RWPE1 (cell line): ENCODE measurements at regions not wholly inside any gene's neighbourhood (a gene's known extent, or its start where the extent isn't known, plus 50 kb on each side); places are given as distances from the start of the nearest gene placed in this dataset.

Experiments
- CTCF ChIA-PET: fragments of 350-600 bp; sonication (Branson Sonifier 250); formaldehyde crosslinking; extraction: SDS; loops from one replicate; lab custom pipeline; 2021; lab: Yijun Ruan, JAX
- POLR2A ChIA-PET: fragments of 400-600 bp; formaldehyde crosslinking; extraction: SDS; loops from one replicate; lab custom pipeline; 2020; ENCODE audit warnings: antibody characterized with exemption; ENCODE audit not compliant: low non-redundant PET; lab: Yijun Ruan, JAX
- DNase-seq: peaks from one replicate; pipeline ENCODE4 v3.0.0; 2012; ENCODE audit warnings: low spot score
- H3K27ac ChIP-seq: fragments of 450-650 bp; 2 replicates; pipeline ENCODE4 v1.5.1; 2017
- CTCF ChIP-seq: fragments of 450-650 bp; conservative IDR thresholded peaks from 2 replicates; pipeline ENCODE4 v1.5.1; 2017; ENCODE audit warnings: low read depth, mild to moderate bottlenecking

- TF ChIP-seq CTCF: no peak
- ChIA-PET CTCF (no interaction called here), POLR2A (no interaction called here)
- no peak overlapping the region for H3K27ac ChIP-seq
- no peak for DNase-seq
These were observed 483.2 kb downstream of the SMARCA1 start for GRCh38 chrX:129040124-129040523.

GRCh38 chrX:129039176-129039575 lies 484.1 kb downstream of the SMARCA1 start:
- ChIA-PET CTCF (no interaction called here), POLR2A (no interaction called here)
- DNase-seq: no peak
- TF ChIP-seq CTCF: no peak
- no peak overlapping the region for H3K27ac ChIP-seq

GRCh38 chrX:129037389-129037788 lies 485.9 kb downstream of the SMARCA1 start:
- DNase-seq: no peak
- CTCF ChIA-PET: no interaction called here
- TF ChIP-seq CTCF: no peak
- POLR2A ChIA-PET: no interaction called here
- H3K27ac ChIP-seq: no peak overlapping the region

GRCh38 chrX:129035180-129035579 lies 488.1 kb downstream of the SMARCA1 start:
- no peak overlapping the region for H3K27ac ChIP-seq
- POLR2A ChIA-PET: no interaction called here
- no peak for TF ChIP-seq CTCF
- CTCF ChIA-PET: no interaction called here
- no peak for DNase-seq

GRCh38 chrX:129034196-129034595 lies 489.1 kb downstream of the SMARCA1 start:
- ChIA-PET POLR2A (no interaction called here), CTCF (no interaction called here)
- DNase-seq: no peak
- H3K27ac ChIP-seq: no peak overlapping the region
- no peak for TF ChIP-seq CTCF

GRCh38 chrX:129026202-129026601 lies 497.1 kb downstream of the SMARCA1 start:
- CTCF ChIA-PET: interaction anchor here (0.6 kb wide), 1 partner anchor 104 kb away, joined by 3 read pairs; no protein-coding TSS in a partner anchor
- no peak for TF ChIP-seq CTCF
- H3K27ac ChIP-seq: no peak overlapping the region
- DNase-seq: no peak
- POLR2A ChIA-PET: no interaction called here

GRCh38 chrX:129025376-129025775 lies 497.9 kb downstream of the SMARCA1 start:
- POLR2A ChIA-PET: no interaction called here
- no peak for DNase-seq
- no peak overlapping the region for H3K27ac ChIP-seq
- TF ChIP-seq CTCF: no peak
- CTCF ChIA-PET: interaction anchor here (0.7 kb wide), 1 partner anchor 32 kb away, joined by 3 read pairs; no protein-coding TSS in a partner anchor
